ENCODE measurements at regions not wholly inside any gene's neighbourhood (a gene's known extent, or its start where the extent isn't known, plus 50 kb on each side); places are given as distances from the start of the nearest gene placed in this dataset.
A peak's percentile ranks its signal among the peaks of the same experiment; 100 is the strongest.

DNA sequence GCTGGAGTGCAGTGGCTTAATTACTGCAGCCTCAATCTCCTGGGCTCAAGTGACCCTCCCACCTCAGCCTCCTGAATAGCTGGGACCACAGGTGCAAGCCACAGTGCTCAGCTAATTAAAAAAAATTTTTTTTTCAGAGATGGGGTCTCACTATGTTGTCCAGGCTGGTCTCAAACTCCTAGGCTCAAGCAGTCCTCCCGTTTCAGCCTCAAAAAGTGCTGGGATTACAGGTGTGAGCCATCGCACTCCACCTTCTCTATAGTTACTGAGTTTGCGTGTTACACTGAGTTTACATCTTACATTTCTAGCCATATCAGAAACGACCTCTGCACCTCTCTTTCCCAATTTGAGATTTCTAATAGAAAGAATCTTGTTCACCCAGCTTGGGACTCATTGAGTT, 53.6 kb upstream of the EML4 start:
- H3K27me3 ChIP-seq (ENCODE audit: insufficient read depth, low read length) = no peaks in the 10 kb centered on the region
- no peaks in the 10 kb centered on the region for H3K36me3 ChIP-seq (ENCODE audit: insufficient read depth, low read length)
- H3K27ac ChIP-seq (ENCODE audit: low read depth, low read length) = no peak overlapping the region
- DNase-seq (ENCODE audit: low read depth) (no peak), FAIRE-seq (no peak)
- H4K20me1 ChIP-seq (ENCODE audit: insufficient read depth, low read length) = no peaks in the 10 kb centered on the region
- peaks cover 1% of the 10 kb centered on the region for H3K27me3 Mint-ChIP-seq (ENCODE audit: low read depth, unreplicated experiment)
- TF ChIP-seq EZH2 (IDR thresholded peaks at IDR 0.05; ENCODE audit: insufficient read depth, low read length) = no peak
- no peak for TF ChIP-seq CTCF (IDR thresholded peaks at IDR 0.05; ENCODE audit: insufficient read depth, low read depth, low read length)
- H3K27ac Mint-ChIP-seq (ENCODE audit: unreplicated experiment) = peak overlapping the region; percentile 36
- H3K9me3 ChIP-seq (ENCODE audit: insufficient read depth, low read depth, low read length) = no peaks in the 10 kb centered on the region
- no peaks in the 10 kb centered on the region for H3K9me3 Mint-ChIP-seq (ENCODE audit: unreplicated experiment)
- H3K4me3 ChIP-seq (ENCODE audit: insufficient read depth, low read depth, low read length) = no peak overlapping the region
- peaks cover 31% of the 10 kb centered on the region for H3K4me1 Mint-ChIP-seq (ENCODE audit: low read depth, unreplicated experiment)
- no peak overlapping the region for H3K9ac ChIP-seq (ENCODE audit: low read length)
- no peak overlapping the region for H2AFZ ChIP-seq (ENCODE audit: low read depth, low read length)
- peaks cover 22% of the 10 kb centered on the region for H3K4me1 ChIP-seq (ENCODE audit: insufficient read depth, low read length)
- no peaks in the 10 kb centered on the region for H3K79me2 ChIP-seq (ENCODE audit: insufficient read depth, low read length)
- H3K36me3 Mint-ChIP-seq (ENCODE audit: low read depth, unreplicated experiment) = no peaks in the 10 kb centered on the region
- no peak overlapping the region for H3K4me2 ChIP-seq (ENCODE audit: low read length)
- H3K4me3 Mint-ChIP-seq (ENCODE audit: unreplicated experiment) = no peak overlapping the region

DNA sequence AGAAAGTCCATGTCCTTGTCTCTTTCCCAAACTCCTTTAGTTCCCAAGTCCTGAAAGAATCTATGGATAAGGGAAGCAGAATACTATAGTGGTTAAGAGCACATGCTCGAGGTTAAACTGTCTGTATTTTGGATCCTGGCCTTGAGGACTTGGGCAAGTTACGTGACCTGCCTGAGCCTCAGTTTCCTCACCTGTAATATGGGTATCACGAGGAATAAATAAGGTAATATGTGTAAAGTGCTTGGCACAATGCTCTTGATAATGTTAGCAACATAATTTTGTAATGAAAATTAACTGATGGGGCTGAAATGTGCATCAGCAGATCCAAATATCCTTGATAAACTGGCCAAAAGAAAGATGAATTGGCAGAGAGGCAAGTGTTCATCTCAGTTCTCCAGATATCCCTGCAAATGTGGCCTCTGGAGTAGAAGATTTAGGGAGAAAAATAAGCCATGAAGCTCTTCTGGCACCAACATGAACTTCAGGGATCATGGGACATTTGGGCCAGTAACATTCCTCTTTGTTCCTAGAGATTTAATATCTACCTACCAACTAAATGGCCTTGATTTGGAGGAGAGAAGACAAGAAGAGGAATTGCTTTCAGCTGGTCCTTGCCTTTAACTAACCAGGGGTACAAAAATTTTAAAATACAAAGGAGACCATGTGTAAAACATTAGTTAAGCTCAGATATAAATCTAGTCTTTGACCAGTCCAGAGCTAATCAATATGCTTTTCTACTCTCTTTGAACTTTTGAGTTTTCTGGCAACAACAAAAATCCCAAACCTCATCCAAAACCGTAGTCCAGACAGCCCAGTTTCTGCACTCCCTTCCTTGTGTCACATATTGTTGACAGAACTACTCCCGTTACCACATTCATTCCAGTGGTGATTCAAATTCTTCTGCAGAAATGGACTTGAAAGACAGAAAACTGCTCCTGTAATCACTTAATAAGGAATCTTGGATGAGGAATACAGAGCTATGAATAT, 52.7 kb upstream of the EML4 start:
- no peaks in the 10 kb centered on the region for H3K79me2 ChIP-seq (ENCODE audit: insufficient read depth, low read length)
- DNase-seq (ENCODE audit: low read depth) (peak; percentile 91), FAIRE-seq (peak; percentile 99)
- Mint-ChIP-seq H3K36me3 (ENCODE audit: low read depth, unreplicated experiment) (no peaks in the 10 kb centered on the region), H3K4me3 (ENCODE audit: unreplicated experiment) (no peak overlapping the region), H3K27ac (ENCODE audit: unreplicated experiment) (peak overlapping the region; percentile 60), H3K4me1 (ENCODE audit: low read depth, unreplicated experiment) (peaks cover 31% of the 10 kb centered on the region), H3K27me3 (ENCODE audit: low read depth, unreplicated experiment) (peaks cover 1% of the 10 kb centered on the region), H3K9me3 (ENCODE audit: unreplicated experiment) (no peaks in the 10 kb centered on the region)
- H3K27me3 ChIP-seq (ENCODE audit: insufficient read depth, low read length) = no peaks in the 10 kb centered on the region
- H3K4me3 ChIP-seq (ENCODE audit: insufficient read depth, low read depth, low read length) = no peak overlapping the region
- no peaks in the 10 kb centered on the region for H3K9me3 ChIP-seq (ENCODE audit: insufficient read depth, low read depth, low read length)
- no peaks in the 10 kb centered on the region for H3K36me3 ChIP-seq (ENCODE audit: insufficient read depth, low read length)
- no peak overlapping the region for H2AFZ ChIP-seq (ENCODE audit: low read depth, low read length)
- peaks cover 22% of the 10 kb centered on the region for H3K4me1 ChIP-seq (ENCODE audit: insufficient read depth, low read length)
- no peak for TF ChIP-seq EZH2 (IDR thresholded peaks at IDR 0.05; ENCODE audit: insufficient read depth, low read length)
- no peak for TF ChIP-seq CTCF (IDR thresholded peaks at IDR 0.05; ENCODE audit: insufficient read depth, low read depth, low read length)
- H3K9ac ChIP-seq (ENCODE audit: low read length) = no peak overlapping the region
- H4K20me1 ChIP-seq (ENCODE audit: insufficient read depth, low read length) = no peaks in the 10 kb centered on the region
- no peak overlapping the region for H3K27ac ChIP-seq (ENCODE audit: low read depth, low read length)
- peak overlapping the region; percentile 47 for H3K4me2 ChIP-seq (ENCODE audit: low read length)

GRCh38 chr2:42117182-42117579, 52.0 kb upstream of the EML4 start:
- Histone ChIP-seq H3K9me3 (ENCODE audit: insufficient read depth, low read depth, low read length) (no peaks in the 10 kb centered on the region), H3K27ac (ENCODE audit: low read depth, low read length) (no peak overlapping the region), H3K4me1 (ENCODE audit: insufficient read depth, low read length) (peaks cover 22% of the 10 kb centered on the region), H4K20me1 (ENCODE audit: insufficient read depth, low read length) (no peaks in the 10 kb centered on the region), H3K4me3 (ENCODE audit: insufficient read depth, low read depth, low read length) (no peak overlapping the region), H3K79me2 (ENCODE audit: insufficient read depth, low read length) (no peaks in the 10 kb centered on the region), H3K4me2 (ENCODE audit: low read length) (peak overlapping the region; percentile 47), H3K9ac (ENCODE audit: low read length) (no peak overlapping the region), H3K27me3 (ENCODE audit: insufficient read depth, low read length) (no peaks in the 10 kb centered on the region), H3K36me3 (ENCODE audit: insufficient read depth, low read length) (no peaks in the 10 kb centered on the region), H2AFZ (ENCODE audit: low read depth, low read length) (no peak overlapping the region)
- no peak overlapping the region for H3K4me3 Mint-ChIP-seq (ENCODE audit: unreplicated experiment)
- TF ChIP-seq EZH2 (IDR thresholded peaks at IDR 0.05; ENCODE audit: insufficient read depth, low read length) (no peak), CTCF (IDR thresholded peaks at IDR 0.05; ENCODE audit: insufficient read depth, low read depth, low read length) (no peak)
- no peaks in the 10 kb centered on the region for H3K36me3 Mint-ChIP-seq (ENCODE audit: low read depth, unreplicated experiment)
- H3K4me1 Mint-ChIP-seq (ENCODE audit: low read depth, unreplicated experiment) = peaks cover 31% of the 10 kb centered on the region
- DNase-seq (ENCODE audit: low read depth) (no peak), FAIRE-seq (no peak)
- peak overlapping the region; percentile 60 for H3K27ac Mint-ChIP-seq (ENCODE audit: unreplicated experiment)
- no peaks in the 10 kb centered on the region for H3K9me3 Mint-ChIP-seq (ENCODE audit: unreplicated experiment)
- peaks cover 1% of the 10 kb centered on the region for H3K27me3 Mint-ChIP-seq (ENCODE audit: low read depth, unreplicated experiment)
